ENCODE measurements at regions not wholly inside any gene's neighbourhood (a gene's known extent, or its start where the extent isn't known, plus 50 kb on each side); places are given as distances from the start of the nearest gene placed in this dataset.
"Not testable (repeated sequence)": the region's sequence is repeated elsewhere in the genome, so short reads cannot be mapped to it uniquely, and the experiment has no call there.

DNA sequence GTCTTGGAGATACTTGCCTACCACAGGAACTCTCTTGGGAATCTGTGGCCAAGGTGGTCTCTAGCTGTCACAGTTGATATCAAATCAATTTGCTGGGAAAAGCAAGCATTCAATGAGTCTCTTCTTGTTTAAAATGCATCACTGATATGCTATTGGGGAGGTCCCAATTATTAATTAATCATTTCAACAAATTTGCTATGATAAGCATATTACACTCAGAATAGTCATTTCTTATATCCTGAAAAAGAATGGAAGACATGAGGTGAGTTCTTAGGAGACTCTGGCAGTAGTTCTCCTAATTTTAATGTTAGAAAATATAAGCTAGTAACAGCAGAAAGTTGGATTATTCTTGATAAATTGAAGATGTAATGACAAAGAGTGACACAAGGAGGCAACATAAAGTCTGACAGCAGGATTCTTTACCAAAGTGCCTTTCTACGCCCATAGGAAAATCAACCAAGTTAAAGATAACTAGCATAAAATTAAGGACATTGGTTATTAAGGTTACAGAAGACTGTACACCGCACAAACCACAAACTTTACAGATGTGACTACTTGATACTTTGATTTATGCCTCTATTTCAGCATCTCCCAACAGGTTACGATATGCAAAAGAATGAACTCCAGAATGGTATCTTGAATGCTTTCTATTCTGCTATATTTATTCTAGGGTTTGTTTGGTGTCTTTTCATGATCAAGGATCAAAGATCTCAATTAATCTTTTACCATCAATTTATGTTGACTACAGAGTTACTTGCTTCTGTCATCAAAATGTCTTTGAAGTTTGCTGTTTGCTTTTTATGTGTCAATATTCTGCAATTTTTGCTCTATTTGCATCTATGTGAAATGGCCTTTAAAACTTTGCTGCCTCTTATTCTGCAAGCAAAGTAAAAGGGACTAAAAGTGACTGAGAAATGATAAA lies 349.6 kb upstream of the CLEC14A start:
- Histone ChIP-seq H3K27ac (ENCODE audit: low read depth, low read length) (no peak overlapping the region), H3K4me1 (ENCODE audit: insufficient read depth, low read length) (no peaks in the 10 kb centered on the region), H4K20me1 (ENCODE audit: insufficient read depth, low read length) (no peaks in the 10 kb centered on the region), H3K36me3 (ENCODE audit: insufficient read depth, low read length) (no peaks in the 10 kb centered on the region), H3K9me3 (ENCODE audit: insufficient read depth, low read depth, low read length) (no peaks in the 10 kb centered on the region), H3K27me3 (ENCODE audit: insufficient read depth, low read length) (no peaks in the 10 kb centered on the region), H3K4me3 (ENCODE audit: insufficient read depth, low read depth, low read length) (no peak overlapping the region), H2AFZ (ENCODE audit: low read depth, low read length) (no peak overlapping the region), H3K79me2 (ENCODE audit: insufficient read depth, low read length) (no peaks in the 10 kb centered on the region), H3K4me2 (ENCODE audit: low read length) (no peak overlapping the region), H3K9ac (ENCODE audit: low read length) (no peak overlapping the region)
- Mint-ChIP-seq H3K4me1 (ENCODE audit: low read depth, unreplicated experiment) (no peaks in the 10 kb centered on the region), H3K27ac (ENCODE audit: unreplicated experiment) (no peak overlapping the region), H3K9me3 (ENCODE audit: unreplicated experiment) (peaks cover 7% of the 10 kb centered on the region), H3K36me3 (ENCODE audit: low read depth, unreplicated experiment) (no peaks in the 10 kb centered on the region), H3K4me3 (ENCODE audit: unreplicated experiment) (no peak overlapping the region), H3K27me3 (ENCODE audit: low read depth, unreplicated experiment) (no peaks in the 10 kb centered on the region)
- no peak for FAIRE-seq
- no peak for DNase-seq (ENCODE audit: low read depth)
- TF ChIP-seq EZH2 (IDR thresholded peaks at IDR 0.05; ENCODE audit: insufficient read depth, low read length): no peak
- TF ChIP-seq, protein P1, sequence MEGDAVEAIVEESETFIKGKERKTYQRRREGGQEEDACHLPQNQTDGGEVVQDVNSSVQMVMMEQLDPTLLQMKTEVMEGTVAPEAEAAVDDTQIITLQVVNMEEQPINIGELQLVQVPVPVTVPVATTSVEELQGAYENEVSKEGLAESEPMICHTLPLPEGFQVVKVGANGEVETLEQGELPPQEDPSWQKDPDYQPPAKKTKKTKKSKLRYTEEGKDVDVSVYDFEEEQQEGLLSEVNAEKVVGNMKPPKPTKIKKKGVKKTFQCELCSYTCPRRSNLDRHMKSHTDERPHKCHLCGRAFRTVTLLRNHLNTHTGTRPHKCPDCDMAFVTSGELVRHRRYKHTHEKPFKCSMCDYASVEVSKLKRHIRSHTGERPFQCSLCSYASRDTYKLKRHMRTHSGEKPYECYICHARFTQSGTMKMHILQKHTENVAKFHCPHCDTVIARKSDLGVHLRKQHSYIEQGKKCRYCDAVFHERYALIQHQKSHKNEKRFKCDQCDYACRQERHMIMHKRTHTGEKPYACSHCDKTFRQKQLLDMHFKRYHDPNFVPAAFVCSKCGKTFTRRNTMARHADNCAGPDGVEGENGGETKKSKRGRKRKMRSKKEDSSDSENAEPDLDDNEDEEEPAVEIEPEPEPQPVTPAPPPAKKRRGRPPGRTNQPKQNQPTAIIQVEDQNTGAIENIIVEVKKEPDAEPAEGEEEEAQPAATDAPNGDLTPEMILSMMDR (IDR thresholded peaks at IDR 0.05; ENCODE audit: insufficient read depth, low read depth, low read length): peak; percentile 25

DNA sequence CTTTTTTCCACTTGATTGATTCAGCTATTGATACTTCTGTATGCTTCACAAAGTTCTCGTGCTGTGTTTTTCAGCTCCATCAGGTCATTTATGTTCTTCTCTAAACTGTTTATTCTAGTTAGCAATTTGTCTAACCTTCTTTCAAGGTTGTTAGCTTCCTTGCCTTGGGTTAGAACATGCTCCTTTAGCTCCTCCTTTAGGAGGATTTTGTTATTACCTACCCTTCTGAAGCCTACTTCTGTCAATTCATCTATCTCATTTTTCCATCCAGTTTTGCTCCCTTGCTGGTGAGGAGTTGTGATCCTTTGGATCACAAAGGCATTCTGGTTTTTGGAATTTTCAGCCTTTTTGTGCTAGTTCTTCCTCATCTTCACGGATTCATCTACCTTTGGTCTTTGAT lies 344.7 kb upstream of the CLEC14A start:
- H3K9me3 ChIP-seq (ENCODE audit: insufficient read depth, low read depth, low read length); H3K4me1 Mint-ChIP-seq (ENCODE audit: low read depth, unreplicated experiment); H3K4me2 ChIP-seq (ENCODE audit: low read length); H3K27ac Mint-ChIP-seq (ENCODE audit: unreplicated experiment); DNase-seq (ENCODE audit: low read depth); H3K4me3 Mint-ChIP-seq (ENCODE audit: unreplicated experiment); H3K36me3 ChIP-seq (ENCODE audit: insufficient read depth, low read length); H2AFZ ChIP-seq (ENCODE audit: low read depth, low read length); H3K27me3 ChIP-seq (ENCODE audit: insufficient read depth, low read length); H3K4me1 ChIP-seq (ENCODE audit: insufficient read depth, low read length); H3K36me3 Mint-ChIP-seq (ENCODE audit: low read depth, unreplicated experiment); H3K27me3 Mint-ChIP-seq (ENCODE audit: low read depth, unreplicated experiment); H3K27ac ChIP-seq (ENCODE audit: low read depth, low read length); H4K20me1 ChIP-seq (ENCODE audit: insufficient read depth, low read length); H3K4me3 ChIP-seq (ENCODE audit: insufficient read depth, low read depth, low read length); H3K9ac ChIP-seq (ENCODE audit: low read length); H3K9me3 Mint-ChIP-seq (ENCODE audit: unreplicated experiment); H3K79me2 ChIP-seq (ENCODE audit: insufficient read depth, low read length): not testable (repeated sequence)
- FAIRE-seq: peak; percentile 77

DNA sequence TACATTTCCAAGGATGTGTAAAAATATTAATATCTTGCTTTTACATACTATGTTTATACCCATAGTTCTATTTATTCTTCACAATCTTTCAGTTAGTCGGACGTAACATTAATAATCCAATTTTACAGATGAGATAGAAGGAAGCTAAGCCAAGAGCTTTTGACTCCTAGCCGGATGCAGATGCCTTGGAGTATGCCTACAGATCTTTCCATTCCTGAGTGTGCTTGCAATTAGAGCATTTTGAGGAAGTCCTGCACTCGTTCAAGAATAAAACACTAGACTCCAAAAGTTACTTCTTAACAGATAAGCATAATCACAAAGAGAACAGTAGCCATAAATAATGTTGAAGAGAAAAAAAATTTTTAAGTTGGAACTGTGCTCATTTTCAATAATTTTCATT lies 337.6 kb upstream of the CLEC14A start:
- no peak overlapping the region for H3K27ac ChIP-seq (ENCODE audit: low read depth, low read length)
- no peak overlapping the region for H3K4me3 ChIP-seq (ENCODE audit: insufficient read depth, low read depth, low read length)
- H3K9me3 Mint-ChIP-seq (ENCODE audit: unreplicated experiment): no peaks in the 10 kb centered on the region
- H3K27me3 ChIP-seq (ENCODE audit: insufficient read depth, low read length): no peaks in the 10 kb centered on the region
- no peaks in the 10 kb centered on the region for H3K4me1 ChIP-seq (ENCODE audit: insufficient read depth, low read length)
- no peaks in the 10 kb centered on the region for H3K36me3 ChIP-seq (ENCODE audit: insufficient read depth, low read length)
- no peak overlapping the region for H3K4me2 ChIP-seq (ENCODE audit: low read length)
- TF ChIP-seq EZH2 (IDR thresholded peaks at IDR 0.05; ENCODE audit: insufficient read depth, low read length): no peak
- TF ChIP-seq, protein P1 (IDR thresholded peaks at IDR 0.05; ENCODE audit: insufficient read depth, low read depth, low read length): no peak
- DNase-seq (ENCODE audit: low read depth) (no peak), FAIRE-seq (no peak)
- no peak overlapping the region for H3K4me3 Mint-ChIP-seq (ENCODE audit: unreplicated experiment)
- H2AFZ ChIP-seq (ENCODE audit: low read depth, low read length): no peak overlapping the region
- no peaks in the 10 kb centered on the region for H3K4me1 Mint-ChIP-seq (ENCODE audit: low read depth, unreplicated experiment)
- H3K27ac Mint-ChIP-seq (ENCODE audit: unreplicated experiment): no peak overlapping the region
- no peaks in the 10 kb centered on the region for H3K9me3 ChIP-seq (ENCODE audit: insufficient read depth, low read depth, low read length)
- peaks cover 4% of the 10 kb centered on the region for H3K27me3 Mint-ChIP-seq (ENCODE audit: low read depth, unreplicated experiment)
- no peaks in the 10 kb centered on the region for H3K79me2 ChIP-seq (ENCODE audit: insufficient read depth, low read length)
- H3K9ac ChIP-seq (ENCODE audit: low read length): no peak overlapping the region
- no peaks in the 10 kb centered on the region for H3K36me3 Mint-ChIP-seq (ENCODE audit: low read depth, unreplicated experiment)
- no peaks in the 10 kb centered on the region for H4K20me1 ChIP-seq (ENCODE audit: insufficient read depth, low read length)
